ENCODE measurements at regions not wholly inside any gene's neighbourhood (a gene's known extent, or its start where the extent isn't known, plus 50 kb on each side); places are given as distances from the start of the nearest gene placed in this dataset.

- BruUV-seq (replicated peaks) = no TSS peak
- intact Hi-C loops (cut with micrococcal nuclease) = no loop called here
- H3K4me1 ChIP-seq (ENCODE audit: control insufficient read depth in 1 of 2, insufficient read depth in 2 of 2, low read length in 2 of 2) = no peaks in the 10 kb centered on the region
- DNase-seq (ENCODE audit: low read depth, low spot score) = no peak
- H3K4me3 ChIP-seq (replicated peaks in 1 of 2; ENCODE audit: low read depth in 1 of 2, low read length in 2 of 2) = no peak overlapping the region
- H3K27ac ChIP-seq (ENCODE audit: low read depth, low read length) = no peak overlapping the region
- no peak overlapping the region for H3K9ac ChIP-seq (ENCODE audit: low read length)
- H3K9me2 ChIP-seq (ENCODE audit: insufficient read depth) = no peaks in the 10 kb centered on the region
- ChIA-PET CTCF (no interaction called here), RAD21 (ENCODE audit: low non-redundant PET in 1 of 2, low total read pairs in 2 of 2, uncharacterized antibody in 2 of 2, unreplicated experiment in 2 of 2) (no interaction called here), POLR2A (no interaction called here)
- no peak overlapping the region for H2AFZ ChIP-seq (ENCODE audit: low read depth, low read length, poor library complexity, severe bottlenecking)
- TF ChIP-seq ATF3 (IDR thresholded peaks at IDR 0.05) = no peak
- no peak for TF ChIP-seq EZH2 (IDR thresholded peaks at IDR 0.05)
- TF ChIP-seq SRF (IDR thresholded peaks at IDR 0.05; ENCODE audit: low read depth) = no peak
- TF ChIP-seq YY1 (IDR thresholded peaks at IDR 0.05; ENCODE audit: extremely low read depth, insufficient replicate concordance, low read depth, low read length) = no peak
- TF ChIP-seq POLR2AphosphoS5 (IDR thresholded peaks at IDR 0.05; ENCODE audit: low read depth, low read length) = no peak
- no peak for TF ChIP-seq CBX3 (IDR thresholded peaks at IDR 0.05; ENCODE audit: low read depth)
- no peak for TF ChIP-seq SIN3A (IDR thresholded peaks at IDR 0.05; ENCODE audit: low read depth)
- TF ChIP-seq, protein P1, sequence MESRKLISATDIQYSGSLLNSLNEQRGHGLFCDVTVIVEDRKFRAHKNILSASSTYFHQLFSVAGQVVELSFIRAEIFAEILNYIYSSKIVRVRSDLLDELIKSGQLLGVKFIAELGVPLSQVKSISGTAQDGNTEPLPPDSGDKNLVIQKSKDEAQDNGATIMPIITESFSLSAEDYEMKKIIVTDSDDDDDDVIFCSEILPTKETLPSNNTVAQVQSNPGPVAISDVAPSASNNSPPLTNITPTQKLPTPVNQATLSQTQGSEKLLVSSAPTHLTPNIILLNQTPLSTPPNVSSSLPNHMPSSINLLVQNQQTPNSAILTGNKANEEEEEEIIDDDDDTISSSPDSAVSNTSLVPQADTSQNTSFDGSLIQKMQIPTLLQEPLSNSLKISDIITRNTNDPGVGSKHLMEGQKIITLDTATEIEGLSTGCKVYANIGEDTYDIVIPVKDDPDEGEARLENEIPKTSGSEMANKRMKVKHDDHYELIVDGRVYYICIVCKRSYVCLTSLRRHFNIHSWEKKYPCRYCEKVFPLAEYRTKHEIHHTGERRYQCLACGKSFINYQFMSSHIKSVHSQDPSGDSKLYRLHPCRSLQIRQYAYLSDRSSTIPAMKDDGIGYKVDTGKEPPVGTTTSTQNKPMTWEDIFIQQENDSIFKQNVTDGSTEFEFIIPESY (IDR thresholded peaks at IDR 0.05; ENCODE audit: extremely low read depth, insufficient replicate concordance, low read length) = no peak
- TF ChIP-seq RAD21 (IDR thresholded peaks at IDR 0.05; ENCODE audit: low read depth) = no peak
- no peak for TF ChIP-seq MAX (IDR thresholded peaks at IDR 0.05)
- TF ChIP-seq EZH2phosphoT487 (IDR thresholded peaks at IDR 0.05; ENCODE audit: borderline replicate concordance) = no peak
- no peak for TF ChIP-seq POLR2A (IDR thresholded peaks at IDR 0.05; ENCODE audit: borderline replicate concordance, extremely low read depth, insufficient read depth, insufficient read length)
- no peak for TF ChIP-seq SP1 (IDR thresholded peaks at IDR 0.05; ENCODE audit: low read depth)
- no peak for TF ChIP-seq ZNF274 (IDR thresholded peaks at IDR 0.05; ENCODE audit: low read depth, low read length)
- TF ChIP-seq ZFX (IDR thresholded peaks at IDR 0.05) = no peak
- no peaks in the 10 kb centered on the region for H4K20me1 ChIP-seq (ENCODE audit: insufficient read depth)
- H3K9me3 ChIP-seq (ENCODE audit: control insufficient read depth in 1 of 2, insufficient read depth in 1 of 2, low read depth in 1 of 2, low read length in 2 of 2) = peaks cover 6 to 7% of the 10 kb centered on the region in 2 experiments; a peak in 2 of 4 replicates
- no peak overlapping the region for H3K4me2 ChIP-seq (ENCODE audit: low read length)
- H3K36me3 ChIP-seq (ENCODE audit: control insufficient read depth in 1 of 2, insufficient read depth in 2 of 2, low read length in 2 of 2) = no peaks in the 10 kb centered on the region
- no peak for ATAC-seq
- H3K79me2 ChIP-seq (ENCODE audit: insufficient read depth, low read length) = no peaks in the 10 kb centered on the region
- no peaks in the 10 kb centered on the region for H3K27me3 ChIP-seq (ENCODE audit: insufficient read depth, low read length)
Measured at GRCh38 chr5:37957218-37957617, 117.4 kb upstream of the GDNF start.
